ENCODE measurements at regions not wholly inside any gene's neighbourhood (a gene's known extent, or its start where the extent isn't known, plus 50 kb on each side); places are given as distances from the start of the nearest gene placed in this dataset.
"Not testable (repeated sequence)": the region's sequence is repeated elsewhere in the genome, so short reads cannot be mapped to it uniquely, and the experiment has no call there.

GRCh38 chr1:30027247-30027646, 696.1 kb downstream of the MATN1 start:
- FAIRE-seq (no peak), DNase-seq (ENCODE audit: low spot score) (no peak)

DNA sequence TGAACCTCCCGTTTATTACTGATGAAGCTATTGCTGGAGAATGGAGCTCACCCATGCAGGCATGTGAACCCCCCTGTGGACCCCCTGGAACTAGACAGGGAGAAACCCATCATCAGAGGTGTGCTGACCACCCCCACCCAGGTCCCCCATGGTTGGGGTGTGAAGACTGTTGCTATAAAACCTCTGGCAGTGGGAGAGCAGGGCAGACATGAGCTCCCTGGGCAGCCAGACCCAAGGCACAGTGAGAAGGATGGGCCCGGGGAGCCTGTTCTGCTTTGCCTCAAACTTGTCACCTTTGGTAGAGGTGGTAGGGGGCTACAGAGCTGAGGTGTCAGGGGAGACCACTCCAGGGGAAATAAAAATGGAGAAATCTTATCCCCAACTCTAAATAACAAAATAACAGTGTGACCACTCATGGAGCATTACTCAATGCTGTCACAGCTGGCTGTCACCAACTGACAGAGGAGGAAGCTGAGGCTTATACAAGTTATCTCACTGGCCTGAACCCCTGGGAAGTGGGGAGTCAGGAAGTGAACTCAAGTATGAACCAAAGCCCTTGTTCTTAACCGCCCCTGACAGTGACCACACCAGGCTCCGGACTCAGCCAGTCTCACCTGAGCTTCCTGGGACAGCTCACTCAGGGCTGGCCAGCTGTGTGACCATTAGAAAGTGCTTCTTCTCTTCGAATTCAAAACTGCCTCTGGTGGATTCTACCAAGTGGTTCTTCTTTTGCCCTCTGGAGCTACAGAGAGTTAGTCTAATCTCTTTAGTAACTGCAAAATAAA, 698.8 kb downstream of the MATN1 start:
- no peak for DNase-seq (ENCODE audit: low spot score)
- FAIRE-seq, result no peak

DNA sequence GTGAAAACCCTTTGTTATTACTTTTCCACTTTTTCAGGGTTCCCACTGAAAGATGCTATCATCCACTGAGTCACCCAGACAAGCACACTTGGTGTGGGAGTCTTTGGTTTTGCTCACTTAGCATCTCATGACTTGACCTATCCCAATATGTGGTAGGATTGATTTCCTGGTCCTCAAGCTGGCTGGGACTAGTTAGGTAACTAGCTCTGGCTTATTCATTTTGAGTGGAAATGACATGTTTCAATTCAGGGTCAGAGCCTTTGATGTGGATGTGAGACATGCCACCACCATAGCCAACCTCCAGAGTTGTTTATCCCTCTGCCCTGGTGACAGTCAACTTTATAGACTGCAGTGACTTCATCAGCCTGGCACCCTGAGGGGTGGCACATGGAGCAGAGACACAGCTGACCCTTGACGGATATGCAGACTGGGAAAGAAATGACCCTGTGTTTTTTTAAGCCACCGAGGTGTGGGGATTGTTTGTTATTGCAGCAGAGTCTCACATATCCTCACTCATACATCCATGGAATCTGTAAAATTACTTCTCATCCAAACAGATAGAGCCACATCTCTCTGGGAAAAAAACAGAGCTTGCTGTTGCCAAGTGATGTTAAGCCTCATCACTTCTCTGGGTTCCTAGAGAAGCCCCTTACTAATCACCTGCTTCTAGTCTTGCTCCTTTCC, 699.9 kb downstream of the MATN1 start:
- DNase-seq (ENCODE audit: low spot score), result no peak
- FAIRE-seq, result no peak

- no peak for FAIRE-seq
- no peak for DNase-seq (ENCODE audit: low spot score)
Observed at GRCh38 chr1:30014031-30014430, 709.4 kb downstream of the MATN1 start.

GRCh38 chr1:30012455-30013440, 710.6 kb downstream of the MATN1 start:
- DNase-seq (ENCODE audit: low spot score) (no peak), FAIRE-seq (no peak)

DNA sequence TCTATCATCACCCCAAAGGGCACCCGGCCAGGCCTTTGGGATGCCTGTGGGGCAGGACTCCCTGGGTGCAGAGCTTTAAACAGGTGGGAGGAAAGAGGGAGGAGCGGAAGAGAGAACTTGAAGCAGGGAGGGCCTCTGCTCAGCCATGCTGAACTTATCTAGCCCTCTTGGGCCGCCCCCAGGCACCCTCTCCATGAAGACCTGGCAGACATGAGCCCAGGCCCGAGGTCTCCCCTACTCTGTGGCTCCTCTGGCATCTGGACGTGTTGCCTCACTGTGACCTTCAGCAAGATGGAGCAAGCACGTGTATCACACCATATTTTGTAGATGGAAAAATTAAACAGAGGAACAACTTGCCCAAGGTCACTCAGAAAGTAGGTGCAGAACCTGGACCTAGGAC, 711.4 kb downstream of the MATN1 start:
- no peak for FAIRE-seq
- DNase-seq (ENCODE audit: low spot score), result no peak

DNA sequence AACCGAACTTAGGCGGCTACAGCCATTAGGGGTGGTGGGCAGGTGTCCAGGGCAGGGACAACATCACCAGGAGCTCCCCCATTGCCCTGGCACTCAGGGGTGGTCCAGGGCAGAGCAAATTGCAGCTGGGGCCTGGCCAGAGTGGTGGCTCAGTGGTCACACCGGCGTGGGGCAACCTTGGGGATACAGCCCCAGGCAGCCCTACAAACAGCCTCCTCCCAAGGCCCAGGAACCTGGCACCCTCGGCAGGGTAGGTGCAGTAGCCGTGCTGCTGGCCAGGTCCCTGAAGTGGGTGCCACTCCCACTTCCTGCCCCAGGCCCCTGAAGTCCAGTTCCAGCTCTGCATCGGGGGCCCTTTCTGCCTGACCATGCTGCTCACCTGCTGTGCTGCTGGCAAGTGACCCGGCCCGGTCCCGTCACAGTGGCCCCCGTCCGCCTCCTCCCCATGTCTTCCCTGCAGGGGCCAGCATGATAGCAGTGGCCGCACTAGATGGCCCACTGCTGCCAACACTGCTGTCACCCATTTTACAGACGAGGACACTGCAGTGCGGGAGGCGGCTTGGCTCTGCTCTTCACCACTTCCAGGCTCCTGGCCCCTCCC, 712.8 kb downstream of the MATN1 start:
- no peak for DNase-seq (ENCODE audit: low spot score)
- no peak for FAIRE-seq

DNA sequence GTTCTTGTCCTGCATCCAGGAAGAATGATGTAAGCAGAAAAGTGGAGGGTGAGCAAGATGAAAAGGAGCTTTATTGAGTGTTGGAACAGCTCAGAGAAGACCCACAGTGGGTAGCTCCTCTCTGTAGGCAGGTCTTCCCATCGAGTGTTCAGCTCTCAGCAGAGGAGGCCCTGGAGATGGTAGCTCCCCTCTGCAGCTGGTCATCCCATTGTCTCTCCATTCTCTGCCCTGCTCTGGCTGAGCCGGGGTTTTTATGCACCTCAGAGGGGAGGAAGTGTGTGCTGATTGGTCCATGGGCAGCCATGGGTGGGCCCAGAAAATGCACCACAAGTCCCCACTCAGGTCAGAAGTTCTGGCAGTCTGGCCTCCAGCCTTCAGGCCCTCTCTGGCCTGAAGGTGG, 713.7 kb downstream of the MATN1 start:
- DNase-seq (ENCODE audit: low spot score), result no peak
- FAIRE-seq, result no peak

DNA sequence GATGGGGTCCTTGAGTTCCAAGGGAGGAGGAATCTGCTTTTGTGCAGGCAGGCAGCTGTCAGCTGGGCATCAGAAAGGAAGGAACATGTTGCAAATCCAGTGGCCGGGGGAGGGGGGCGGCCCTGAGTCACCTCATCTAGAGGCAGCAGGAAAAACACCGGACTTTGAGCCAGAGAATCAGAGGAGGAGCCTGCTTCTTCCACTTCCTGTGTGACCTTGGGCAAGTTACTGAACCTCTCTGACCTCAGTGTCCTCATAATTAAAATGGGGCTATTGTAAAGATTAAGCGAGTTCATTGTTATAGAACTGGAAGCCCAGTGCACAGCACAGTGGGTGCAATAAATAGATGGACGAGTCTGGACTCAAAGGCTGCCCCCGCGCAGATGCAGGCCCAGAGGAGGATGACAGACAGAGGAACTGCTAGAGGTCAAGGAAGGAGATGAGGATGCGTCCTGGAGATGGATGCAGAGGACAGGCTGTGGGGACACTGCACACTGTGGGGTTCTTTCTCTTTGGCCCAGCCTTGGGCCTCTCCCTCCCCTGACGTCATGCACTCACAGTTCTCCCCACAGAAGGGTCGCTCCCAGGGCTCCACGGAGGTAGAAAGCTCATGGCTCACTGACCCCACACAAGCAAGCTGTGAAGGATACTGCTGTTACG, 714.3 kb downstream of the MATN1 start:
- no peak for FAIRE-seq

GRCh38 chr1:30008372-30008997, 714.9 kb downstream of the MATN1 start:
- FAIRE-seq (no peak), DNase-seq (ENCODE audit: low spot score) (no peak)

More for the DNA sequence above, 714.3 kb downstream of the MATN1 start:
- DNase-seq (ENCODE audit: low spot score), result no peak

DNA sequence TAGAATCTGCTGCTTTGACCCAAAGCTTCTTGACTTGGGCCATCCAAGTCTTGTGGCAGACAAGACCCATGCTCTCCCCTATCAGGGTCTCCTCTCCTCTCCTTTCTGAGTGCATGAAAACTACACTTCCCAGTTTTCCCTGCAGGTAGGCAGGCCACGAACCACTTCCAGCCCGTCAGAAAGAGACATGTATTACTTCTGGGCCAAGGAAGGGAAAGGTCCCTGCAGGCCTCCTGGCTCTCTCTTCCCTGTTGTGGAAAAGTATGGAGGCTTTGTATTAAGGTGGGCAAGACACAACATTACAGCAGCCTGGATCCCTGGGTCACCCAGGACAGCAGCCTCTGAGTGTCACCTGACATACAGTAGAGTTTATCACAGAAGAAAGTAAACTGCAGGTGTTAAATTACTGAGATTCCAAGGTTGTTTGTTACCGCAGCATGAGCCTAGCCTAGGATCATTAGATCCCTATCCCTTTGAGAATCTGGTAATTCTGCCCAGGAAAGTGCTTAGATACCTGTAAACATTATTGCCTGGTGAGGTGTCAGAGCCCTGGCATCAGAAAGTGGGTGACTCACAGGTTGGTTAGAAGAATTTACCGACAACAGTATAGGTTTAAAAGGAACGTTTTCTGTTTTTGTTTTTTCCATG, 717.3 kb downstream of the MATN1 start:
- peak; percentile 17 for DNase-seq (ENCODE audit: low spot score)
- FAIRE-seq, result no peak

DNA sequence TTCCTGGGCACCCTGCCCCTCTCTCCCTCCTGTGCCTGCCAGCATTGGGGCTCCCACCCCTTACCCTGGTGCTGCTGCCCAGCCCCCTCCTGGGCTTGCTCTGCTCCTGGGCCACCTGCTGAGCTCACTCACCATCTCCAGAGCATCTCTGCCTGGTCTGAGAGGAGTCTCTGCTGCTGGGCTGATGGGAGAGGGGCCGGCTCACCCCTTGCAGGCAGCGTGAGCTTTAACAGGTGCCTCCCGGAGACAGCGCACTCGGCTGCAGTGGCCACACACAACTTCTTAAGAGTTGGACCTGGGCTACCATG, 721.7 kb downstream of the MATN1 start:
- DNase-seq (ENCODE audit: low spot score), result no peak
- no peak for FAIRE-seq

DNA sequence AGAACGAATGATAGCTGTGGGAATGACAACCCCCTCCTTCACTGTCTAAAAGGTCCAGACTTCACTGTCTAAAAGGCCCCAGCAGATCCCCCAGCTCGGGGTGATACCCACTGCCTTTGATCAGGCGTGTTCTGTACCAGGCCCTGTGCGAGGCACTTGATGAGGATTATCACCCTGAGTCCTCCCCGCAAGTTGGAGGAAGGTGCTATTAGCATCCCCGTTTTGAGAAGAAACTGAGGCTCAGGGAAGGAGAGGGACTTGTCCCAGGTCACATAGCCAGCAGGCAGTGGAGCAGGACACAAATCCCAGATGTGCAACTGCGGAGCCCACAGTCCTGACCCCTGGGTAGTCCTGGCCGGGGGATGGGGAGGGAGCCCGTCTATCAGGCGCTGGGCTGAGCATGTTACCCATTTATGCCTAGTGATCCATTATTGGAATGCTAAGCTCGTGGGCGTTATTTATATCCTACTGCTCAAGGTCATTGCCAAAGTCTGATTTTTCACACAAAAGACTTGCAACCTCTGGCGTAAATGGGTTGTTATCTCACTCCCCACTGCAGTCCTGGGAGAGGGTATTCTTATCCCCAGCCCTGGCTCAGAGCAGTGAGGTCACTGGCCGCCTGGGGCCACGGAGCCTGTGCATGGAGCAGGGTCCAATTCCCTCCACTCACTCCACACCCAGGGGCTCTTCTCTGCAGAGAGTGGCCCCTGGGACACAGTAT, 722.2 kb downstream of the MATN1 start:
- DNase-seq (ENCODE audit: low spot score) (no peak), FAIRE-seq (no peak)

- FAIRE-seq (no peak), DNase-seq (ENCODE audit: low spot score) (no peak)
Observed at GRCh38 chr1:30000266-30000665, 723.1 kb downstream of the MATN1 start.

DNA sequence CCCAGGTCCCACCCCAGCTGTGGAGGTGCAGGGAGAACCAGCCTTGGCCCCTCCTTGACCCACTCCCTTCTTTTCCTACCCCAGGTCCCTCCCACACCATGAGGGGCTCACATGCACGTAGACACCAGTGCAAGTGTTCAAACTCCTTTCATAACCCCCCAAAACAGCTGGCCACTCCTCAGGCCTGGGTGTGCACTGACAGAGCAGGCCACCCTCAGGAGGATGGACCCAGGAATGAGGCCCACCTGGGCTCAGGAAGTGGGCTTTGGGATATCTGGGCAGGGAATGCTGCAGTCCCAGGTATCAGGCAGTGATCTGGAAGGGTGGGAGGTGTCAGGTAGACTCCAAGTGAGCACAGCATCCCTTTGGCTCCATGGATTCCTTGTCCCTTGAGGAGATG, 723.8 kb downstream of the MATN1 start:
- DNase-seq (ENCODE audit: low spot score) (no peak), FAIRE-seq (no peak)

- FAIRE-seq (no peak), DNase-seq (ENCODE audit: low spot score) (no peak)
Observed at GRCh38 chr1:29998686-29999085, 724.7 kb downstream of the MATN1 start.

DNA sequence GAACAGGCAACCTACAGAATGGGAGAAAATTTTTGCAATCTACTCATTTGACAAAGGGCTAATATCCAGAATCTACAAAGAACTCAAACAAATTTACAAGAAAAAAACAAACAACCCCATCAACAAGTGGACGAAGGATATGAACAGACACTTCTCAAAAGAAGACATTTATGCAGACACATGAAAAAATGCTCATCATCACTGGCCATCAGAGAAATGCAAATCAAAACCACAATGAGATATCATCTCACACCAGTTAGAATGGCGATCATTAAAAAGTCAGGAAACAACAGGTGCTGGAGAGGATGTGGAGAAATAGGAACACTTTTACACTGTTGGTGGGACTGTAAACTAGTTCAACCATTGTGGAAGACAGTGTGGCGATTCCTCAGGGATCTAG, 725.6 kb downstream of the MATN1 start:
- DNase-seq (ENCODE audit: low spot score); FAIRE-seq: not testable (repeated sequence)

DNA sequence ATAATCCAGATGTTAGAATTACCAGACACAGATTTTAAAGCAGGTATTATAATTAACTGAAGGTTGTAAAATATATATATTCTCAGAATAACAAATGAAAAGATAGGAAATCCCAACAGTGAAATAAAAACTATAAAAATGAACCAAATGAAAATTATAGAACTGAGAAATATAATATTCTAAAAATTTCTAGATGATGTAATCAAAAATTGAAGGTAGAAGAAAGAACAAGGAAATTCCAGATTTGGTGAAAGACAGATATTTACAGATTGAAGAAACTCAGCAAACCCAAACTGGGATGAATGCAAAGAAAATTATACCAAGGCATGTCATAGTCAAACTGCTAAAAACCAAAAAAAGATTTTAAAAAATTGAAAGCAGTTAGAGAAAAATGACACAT, 729.4 kb downstream of the MATN1 start:
- no peak for FAIRE-seq
- DNase-seq (ENCODE audit: low spot score), result no peak

GRCh38 chr1:29991815-29992214, 731.6 kb downstream of the MATN1 start:
- FAIRE-seq (no peak), DNase-seq (ENCODE audit: low spot score) (no peak)

All from RCC 7860 (cell line).